GM21423 (cell line): ENCODE measurements at regions not wholly inside any gene's neighbourhood (a gene's known extent, or its start where the extent isn't known, plus 50 kb on each side); places are given as distances from the start of the nearest gene placed in this dataset.
"Not testable (repeated sequence)": the region's sequence is repeated elsewhere in the genome, so short reads cannot be mapped to it uniquely, and the experiment has no call there.

Source experiments
- ATAC-seq: cut with Tn5 transposase; IDR thresholded peaks from one replicate; pipeline ENCODE4 v1.9.1; 2021; ENCODE audit warnings: mild to moderate bottlenecking, moderate library complexity; ENCODE audit not compliant: unreplicated experiment

DNA sequence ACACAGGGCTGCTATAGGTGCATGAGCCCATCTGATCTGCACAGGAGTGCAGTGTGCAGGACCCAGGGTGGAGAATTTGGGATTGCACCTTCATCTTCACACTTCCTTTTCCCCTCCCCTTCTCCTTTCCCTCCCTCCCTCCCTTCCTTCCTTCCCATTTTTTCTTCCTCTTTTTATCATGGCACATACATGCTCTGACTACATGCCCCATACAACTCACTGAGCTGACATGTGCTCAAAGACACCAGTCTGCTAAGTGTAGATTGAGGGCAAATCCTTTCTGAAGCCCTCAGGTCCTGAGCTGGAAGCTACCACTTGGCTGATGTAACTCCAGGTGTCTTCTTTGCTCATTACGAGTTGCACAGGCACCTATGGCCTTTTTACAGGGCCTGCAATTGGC lies 365.3 kb upstream of the ZNF32 start:
- no peak for ATAC-seq

DNA sequence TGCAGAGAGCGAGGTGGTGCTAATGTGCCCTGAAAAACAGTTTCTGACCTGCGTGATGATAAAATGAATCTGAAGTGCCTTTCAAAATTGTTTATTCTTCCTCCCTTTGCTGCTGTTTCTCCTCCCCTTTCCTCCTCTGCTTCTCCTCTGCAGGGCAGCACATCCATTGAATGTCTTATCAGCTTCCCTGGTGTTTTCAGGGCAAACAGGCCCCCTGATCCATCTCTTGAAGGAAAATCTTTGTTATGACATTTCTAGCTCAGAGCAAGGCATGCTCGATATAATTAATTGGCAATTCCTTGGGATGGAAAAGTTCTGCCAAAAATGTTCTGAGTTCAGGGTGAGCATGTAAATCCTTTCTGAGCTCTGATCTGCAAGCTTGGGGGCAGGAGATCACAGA lies 364.2 kb upstream of the ZNF32 start:
- ATAC-seq = no peak

DNA sequence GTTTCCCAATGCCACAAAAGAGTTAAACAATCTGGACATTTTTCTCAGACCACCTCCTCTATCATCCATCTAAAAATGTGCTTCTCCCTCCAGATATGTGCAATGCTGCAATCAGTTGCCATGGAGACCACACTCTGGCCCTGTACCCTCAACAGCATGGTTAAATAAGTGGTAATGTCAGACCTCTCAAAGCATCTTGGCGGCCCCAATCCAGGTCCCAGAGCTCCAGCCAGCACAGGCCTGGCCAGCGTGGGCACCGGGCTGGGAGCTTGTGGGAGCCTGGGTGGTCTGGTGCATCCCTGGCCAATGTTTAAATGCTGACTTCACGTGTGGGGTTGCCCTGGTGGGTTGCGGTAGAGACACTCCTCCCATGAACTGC lies 362.9 kb upstream of the ZNF32 start:
- ATAC-seq = no peak

DNA sequence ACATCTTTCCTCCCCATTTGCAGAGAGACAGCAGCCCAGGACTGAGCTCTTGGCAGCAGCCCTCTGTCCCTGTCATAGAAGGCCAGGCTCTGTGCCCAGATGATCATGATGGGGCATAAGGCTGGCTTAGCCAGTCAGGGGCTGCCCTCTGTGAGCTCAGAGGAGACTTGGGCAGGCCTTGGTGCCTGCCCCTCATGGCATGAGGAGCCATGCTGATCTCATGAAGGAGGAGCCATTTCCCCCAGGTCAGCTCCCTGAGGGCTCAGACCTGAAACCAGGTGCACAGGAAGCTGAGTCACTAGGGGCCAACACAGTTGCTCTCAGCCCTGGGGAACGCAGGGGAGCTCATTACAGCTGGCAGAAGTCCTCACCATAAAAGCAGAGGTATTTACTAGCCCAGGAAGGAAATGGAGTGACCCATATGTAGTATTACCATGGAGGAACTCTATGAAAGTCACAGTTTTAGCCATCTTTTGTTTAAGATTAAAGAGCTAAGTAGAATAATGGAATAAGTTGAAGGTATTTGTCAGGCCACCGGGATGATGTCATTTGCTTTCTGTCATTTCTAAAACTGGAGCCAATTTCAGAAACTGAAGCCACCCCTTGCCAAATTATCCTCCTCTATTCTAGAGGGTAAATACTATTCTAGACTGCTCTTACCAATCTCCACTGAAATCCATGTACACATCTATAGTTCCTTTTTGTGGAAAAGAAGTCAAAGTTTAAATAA lies 362.4 kb upstream of the ZNF32 start:
- peak; percentile 96 for ATAC-seq

DNA sequence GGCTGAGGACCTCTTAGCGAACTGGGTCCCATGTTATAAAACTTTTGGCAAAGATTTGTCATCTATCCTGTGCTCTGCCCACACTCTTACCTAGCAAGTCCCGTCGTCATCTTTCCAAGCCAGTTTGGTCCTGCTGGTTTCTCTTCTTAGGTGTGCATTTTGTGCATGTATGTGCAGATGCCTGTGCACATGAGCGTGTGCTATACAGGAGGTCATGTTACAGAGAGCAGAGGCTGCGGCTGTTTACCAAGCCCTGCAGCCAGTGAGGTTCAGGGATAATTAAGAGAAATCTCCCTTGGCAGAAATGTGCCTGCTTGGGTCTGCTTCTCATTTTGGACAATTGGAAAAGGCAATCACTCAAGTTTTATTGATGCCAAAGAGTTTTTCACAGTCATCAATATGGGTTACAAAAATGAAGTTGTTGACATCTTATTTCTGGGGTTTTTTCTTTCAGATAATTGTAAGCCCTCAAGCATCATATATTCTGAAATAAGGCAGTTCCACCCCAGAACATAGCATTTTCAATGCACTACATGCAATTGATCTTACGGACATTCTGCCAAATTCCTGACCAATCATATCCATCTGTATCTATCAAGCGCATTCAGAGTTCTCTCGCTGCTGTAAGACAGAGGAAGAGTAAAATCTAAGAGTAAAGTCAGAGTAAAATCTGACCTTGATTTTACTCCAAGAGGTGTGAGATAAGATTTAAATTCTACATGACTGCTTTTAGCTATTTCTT lies 361.4 kb upstream of the ZNF32 start:
- no peak for ATAC-seq

DNA sequence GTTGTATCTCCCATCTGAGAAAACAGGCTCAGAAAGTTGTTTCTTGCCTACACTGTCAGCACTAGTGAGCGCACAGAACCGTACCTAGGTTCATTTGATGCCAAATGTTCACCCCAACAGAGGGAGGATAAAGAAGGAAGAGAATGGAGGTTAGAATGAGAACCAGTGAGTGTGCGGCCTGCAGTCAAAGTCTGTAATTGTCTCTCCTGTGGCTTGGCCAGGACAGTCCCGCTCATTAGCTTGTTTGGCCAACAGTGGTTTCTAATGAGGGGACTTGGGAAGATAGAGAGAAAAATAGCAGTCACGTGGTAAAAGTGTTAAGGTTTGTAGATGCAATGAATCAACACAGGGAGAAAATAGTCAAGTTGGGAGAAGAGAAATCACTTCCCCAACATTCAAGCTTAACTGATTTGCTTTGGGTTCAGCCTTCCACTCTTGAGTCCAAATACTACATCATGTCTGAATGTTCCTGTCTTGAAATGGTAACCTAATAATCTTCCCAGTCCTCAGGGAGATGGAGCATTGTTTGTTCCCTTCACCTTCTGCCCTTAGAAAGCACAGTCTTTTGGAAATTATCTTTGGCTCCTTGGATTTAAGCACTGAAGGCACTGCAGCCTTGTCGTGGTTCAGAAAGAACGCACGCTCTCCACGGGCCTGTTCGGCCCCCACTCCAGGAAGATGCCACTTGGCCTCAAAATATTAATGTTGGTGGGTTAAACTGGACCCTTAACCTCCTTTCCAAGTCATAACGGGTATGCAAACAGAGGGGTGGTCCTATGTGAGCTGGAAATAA lies 360.4 kb upstream of the ZNF32 start:
- no peak for ATAC-seq

DNA sequence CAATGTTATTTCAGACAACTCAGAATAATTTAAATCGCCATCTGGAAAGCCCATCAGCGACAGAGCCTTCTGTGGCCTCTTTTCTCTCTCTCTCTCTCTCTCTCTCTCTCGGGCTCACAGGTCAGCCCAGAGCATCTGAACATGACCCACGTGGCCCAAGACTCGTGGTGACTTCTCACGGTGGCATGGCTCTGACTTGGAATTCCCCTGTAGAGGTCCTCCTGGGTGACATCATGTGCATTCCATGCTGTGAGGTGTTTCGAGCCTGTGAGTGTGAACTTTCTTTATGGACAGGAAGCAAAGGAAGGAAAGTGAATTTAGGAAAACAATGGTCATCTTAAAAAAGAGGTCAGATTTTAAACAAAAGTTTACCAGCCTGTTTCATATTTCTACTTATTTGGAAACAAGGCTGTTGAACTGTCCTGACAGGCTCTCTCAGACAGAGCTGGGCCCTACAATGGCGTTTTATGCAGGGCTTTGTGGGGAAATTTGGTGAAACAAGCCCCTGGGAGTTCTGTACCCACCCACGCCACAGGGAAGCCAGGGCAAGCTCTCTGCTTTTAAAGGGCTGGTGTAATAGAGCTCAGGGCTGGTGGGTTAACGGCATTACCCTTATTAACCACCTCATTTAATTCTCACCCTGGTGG lies 359.7 kb upstream of the ZNF32 start:
- ATAC-seq = no peak

DNA sequence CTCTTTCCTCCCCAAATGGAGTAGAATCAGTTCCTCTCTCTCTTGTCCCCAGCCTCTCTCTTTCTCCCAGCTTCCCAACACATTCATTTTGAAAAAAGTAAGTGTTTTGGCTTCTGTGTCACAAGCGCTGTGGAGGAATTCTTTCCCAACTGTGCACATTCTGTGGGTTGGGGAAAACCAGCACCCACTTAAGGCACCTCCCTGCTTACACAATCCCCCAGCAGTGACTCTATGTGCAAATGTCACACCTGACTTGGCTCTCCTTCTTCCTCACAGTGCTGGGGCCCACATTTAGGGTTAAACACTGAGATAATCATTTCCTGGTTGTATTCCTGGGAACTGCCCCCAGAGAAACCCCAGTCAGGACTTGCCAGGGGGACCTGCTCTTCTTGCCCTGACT lies 358.1 kb upstream of the ZNF32 start:
- no peak for ATAC-seq

DNA sequence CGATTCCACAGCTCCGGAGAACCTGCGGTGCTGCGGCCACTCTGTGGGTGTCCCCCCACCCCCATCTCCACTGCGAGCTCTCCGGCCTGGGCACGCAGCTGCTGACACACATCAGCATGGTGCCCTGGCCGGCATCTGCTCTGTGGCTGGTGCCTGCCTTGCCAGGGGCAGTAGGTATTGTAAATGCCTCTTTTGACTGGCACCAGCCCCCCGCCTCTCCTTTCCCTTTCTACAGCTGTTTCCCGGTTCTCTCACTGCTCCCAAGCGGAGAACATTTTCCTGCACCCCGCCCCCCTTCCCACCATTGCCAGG lies 357.1 kb upstream of the ZNF32 start:
- no peak for ATAC-seq

DNA sequence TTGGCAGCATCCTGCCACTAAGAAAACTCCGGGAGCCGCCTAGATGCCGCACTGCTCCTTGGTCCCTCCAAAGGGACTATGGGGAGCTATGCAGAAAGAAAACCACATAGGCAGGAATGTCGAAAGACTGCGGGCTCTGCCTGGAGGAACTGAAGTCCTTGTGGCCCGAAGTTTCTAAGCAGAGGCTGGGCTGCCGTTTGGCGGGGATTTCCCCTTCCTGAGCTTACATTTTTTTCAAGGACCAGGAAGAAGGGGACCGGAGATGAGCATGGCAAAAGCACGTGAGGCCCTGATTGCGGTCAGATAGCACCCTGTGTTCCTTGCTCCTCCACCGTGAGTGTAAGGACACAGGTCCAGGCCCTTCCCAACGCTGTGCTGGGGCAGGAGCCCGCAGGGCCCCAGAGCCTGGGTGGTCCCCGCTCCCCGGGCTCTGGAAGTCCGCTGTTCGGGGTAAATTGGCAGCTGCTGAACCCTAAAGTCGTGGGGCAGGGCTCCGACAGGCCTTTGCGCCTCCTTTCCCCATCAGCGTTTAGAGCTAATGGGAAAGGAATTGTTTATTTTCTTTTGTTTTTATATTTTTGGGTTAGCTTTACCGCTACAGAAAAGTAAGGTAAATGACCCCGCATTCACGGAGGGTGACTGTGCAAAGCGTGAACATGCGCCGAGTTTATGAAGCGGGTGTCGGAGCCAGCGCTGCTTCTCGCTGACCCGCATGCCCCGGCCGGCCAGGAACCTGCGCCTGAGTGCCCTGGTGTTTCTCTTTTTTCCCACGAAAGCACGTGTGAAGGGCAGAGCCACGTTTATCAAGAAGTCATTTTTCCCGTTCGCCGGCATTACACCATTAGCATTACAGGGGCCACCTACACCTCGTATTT lies 356.5 kb upstream of the ZNF32 start:
- ATAC-seq = no peak

DNA sequence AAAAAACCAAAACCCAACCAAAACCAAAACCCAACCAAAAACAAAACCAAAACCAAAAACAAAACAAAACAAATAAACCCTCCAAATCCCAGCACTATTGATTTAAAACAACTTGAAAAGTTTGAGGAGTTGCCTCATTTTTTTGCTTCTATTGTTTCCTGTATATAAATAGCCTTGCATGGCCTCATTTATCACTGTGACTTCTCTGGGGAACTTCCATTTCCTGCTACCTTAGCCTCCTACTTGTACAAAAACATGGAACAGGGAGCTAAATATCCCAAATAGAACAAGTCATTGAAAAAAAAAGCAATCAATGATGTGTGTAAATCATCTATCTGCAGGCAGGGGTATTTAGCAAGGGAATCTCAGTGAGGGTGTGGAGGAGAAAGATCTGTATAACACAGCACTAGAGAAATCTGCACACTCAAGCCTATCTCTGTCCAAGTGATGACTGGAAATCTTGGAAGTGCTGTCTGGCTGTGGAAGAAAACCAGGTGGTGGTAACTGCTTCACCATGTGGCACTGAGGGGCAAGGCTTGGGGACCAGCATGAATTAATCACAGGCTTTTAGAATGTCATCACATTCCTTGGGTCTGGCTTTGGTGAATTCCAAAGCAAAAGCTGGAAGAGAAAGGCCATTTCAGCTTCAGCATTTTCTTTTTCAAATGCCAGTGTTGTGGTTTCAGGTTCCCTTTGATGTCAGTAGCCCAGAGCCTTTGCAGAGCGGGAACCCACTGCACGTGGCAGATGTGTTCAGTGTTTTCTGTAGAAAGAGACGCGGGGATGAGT lies 349.5 kb upstream of the ZNF32 start:
- ATAC-seq = no peak

DNA sequence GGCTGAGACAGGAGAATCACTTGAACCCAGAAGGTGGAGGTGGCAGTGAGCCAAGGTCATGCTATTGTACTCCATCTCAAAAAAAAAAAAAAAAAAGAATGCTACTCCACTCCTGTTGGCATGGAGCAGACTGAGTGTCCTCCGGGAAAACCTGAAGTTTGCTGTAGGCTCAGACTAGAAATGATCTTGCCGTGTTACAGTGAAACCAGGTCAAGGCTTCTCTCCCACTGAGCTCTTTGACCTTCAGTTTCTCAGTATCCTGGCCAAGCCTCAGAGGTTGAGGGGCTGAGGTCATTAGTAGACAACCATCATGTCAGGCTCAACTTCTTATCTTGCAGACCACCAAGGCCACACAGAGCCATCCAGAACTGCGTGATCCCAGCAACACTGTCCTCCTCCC lies 348.6 kb upstream of the ZNF32 start:
- no peak for ATAC-seq

DNA sequence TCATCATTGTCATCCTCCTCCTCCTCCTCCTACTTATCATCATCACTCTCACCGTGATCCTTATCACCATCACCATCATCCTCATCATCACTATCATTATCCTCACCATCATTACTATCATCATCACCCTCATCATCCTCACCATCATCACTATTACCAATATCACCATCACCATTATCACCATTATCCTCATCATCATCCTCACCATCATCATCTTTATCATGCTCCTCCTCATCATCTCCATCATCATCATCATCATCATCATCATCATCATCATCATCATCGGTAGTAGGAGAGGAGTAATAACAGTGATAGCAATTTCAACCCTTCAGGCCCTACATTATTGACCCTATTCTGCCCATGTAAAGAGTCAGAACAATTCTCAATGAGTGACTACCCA lies 345.9 kb upstream of the ZNF32 start:
- no peak for ATAC-seq

DNA sequence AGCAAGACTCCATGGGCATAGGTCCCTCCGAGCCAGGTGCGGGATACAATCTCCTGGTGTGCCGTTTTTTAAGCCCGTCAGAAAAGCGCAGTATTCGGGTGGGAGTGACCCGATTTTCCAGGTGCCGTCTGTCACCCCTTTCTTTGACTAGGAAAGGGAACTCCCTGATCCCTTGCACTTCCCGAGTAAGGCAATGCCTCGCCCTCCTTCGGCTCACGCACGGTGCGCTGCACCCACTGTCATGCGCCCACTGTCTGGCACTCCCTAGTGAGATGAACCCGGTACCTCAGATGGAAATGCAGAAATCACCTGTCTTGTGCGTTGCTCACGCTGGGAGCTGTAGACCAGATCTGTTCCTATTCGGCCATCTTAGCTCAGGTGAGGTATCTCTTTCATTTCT lies 344.1 kb upstream of the ZNF32 start:
- ATAC-seq = not testable (repeated sequence)

DNA sequence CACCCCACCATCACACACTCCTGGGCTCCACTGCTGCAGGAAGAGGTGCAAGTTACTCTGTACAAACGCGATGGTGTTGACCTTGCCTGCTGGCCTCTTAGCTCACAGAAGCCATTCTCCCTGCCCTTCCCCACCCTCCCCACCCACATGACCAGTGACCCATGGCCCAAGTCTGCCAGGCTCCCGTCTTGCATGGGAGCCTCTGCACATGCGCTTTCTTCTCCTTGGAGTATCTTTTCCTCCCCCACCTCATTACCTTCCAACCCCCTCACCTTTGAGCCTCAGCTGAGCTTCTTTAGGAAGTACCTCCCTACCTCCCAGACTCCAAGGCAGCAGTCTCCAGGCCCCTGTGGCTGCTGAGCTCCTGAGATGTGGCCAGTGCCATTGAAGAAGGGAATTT lies 337.7 kb upstream of the ZNF32 start:
- no peak for ATAC-seq

DNA sequence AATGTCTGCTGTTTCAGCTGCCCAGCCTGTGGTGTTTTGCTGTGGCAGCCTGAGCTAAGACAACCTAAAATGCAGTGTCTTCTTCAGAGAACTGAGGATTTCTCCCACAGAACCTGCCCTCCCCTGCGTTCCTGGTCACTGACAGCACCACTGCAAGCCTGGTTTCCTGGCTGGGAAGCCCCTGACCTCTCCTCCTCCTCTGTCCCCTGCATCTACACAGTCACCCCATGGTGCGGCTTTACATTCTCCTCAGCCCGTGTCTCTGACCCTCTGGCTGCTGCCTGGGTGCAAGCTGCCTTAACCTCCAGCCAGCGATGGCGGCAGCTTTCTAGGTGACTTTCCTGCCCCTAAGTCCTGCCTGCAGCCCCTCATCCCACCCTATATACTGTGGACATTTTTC lies 337.3 kb upstream of the ZNF32 start:
- ATAC-seq = no peak

DNA sequence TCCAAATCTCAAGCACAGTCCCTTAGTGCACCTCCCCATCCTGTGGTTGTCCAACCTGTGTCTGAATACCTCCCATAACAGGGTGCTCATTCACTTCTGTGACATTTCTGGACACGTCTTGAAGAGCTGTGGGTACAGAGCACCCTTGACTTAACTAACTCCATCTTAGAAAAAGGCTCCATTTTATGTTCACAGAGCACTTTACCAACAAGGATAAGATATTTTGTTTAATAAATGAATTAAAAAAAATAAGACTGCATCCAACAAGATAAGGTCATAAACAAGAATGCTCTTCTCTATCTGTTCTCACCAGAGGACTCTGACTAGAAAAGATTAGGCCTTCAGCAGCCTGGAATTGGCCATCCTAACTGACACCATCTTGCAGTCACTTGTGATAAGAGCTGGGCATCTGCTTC lies 335.2 kb upstream of the ZNF32 start:
- no peak for ATAC-seq

DNA sequence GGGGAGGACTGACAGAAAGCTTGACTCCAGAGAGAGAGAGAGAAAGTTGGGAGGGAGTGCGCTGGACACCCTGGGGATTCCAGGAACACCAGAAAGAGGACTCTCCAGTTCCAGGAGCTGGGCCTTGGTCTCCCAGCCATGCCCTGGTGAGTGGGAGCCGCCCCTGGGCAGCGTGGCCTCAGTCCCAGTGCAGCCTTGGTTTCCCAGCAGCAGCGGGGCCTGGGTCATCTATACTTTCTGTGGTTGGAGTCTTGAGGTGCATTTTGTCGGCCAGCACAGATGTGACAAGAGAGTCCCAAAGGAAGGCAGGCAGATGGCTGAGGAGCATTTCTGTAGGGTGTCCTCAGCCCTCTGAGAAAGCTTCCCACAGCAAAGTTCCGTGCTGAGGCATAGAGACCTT lies 334.7 kb upstream of the ZNF32 start:
- no peak for ATAC-seq

DNA sequence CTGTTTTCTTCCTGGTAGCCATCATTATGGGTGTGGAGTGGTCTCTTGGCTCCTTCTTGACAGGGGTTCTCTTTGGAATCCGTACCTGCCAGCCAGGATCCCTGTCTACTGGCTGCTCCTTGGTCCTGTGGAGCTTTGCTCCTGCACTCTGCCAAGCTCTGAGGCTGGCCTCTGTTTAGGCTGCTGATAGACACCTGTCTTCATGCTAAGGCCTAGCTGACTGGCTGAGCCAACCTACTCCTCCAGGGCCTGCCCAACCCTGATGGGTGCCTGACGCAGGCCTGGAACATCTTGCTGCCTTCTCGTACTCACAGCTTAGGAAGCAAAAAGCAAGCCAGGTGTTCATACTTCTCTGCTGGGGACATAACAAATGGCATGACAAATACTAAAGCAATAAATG lies 333.6 kb upstream of the ZNF32 start:
- no peak for ATAC-seq

DNA sequence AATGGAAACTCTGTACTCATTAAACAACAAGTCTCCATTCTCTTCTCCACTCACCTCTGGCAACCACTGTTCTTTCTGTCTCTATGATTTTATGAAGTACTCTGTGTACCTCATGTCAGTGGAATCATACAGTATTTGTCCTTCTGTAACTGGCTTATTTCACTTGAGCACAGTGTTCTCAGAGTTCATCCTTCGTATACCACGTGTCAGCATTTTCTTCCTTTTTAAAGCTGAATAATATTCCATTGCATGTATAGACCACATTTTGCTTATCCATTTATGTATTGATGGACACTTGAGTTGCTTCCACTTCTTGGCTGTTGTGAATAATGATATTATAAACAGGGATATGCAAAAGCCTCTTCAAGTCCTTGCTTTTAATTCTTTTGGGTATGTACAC lies 333.0 kb upstream of the ZNF32 start:
- no peak for ATAC-seq
